NCI-H2029 treated with DMSO at 0.1 percent for 48 hours (cell line): ENCODE measurements at regions not wholly inside any gene's neighbourhood (a gene's known extent, or its start where the extent isn't known, plus 50 kb on each side); places are given as distances from the start of the nearest gene placed in this dataset.

Source experiments
- DNase-seq: peaks from one replicate; lab custom pipeline; 2025; lab: John Stamatoyannopoulos, UW

DNA sequence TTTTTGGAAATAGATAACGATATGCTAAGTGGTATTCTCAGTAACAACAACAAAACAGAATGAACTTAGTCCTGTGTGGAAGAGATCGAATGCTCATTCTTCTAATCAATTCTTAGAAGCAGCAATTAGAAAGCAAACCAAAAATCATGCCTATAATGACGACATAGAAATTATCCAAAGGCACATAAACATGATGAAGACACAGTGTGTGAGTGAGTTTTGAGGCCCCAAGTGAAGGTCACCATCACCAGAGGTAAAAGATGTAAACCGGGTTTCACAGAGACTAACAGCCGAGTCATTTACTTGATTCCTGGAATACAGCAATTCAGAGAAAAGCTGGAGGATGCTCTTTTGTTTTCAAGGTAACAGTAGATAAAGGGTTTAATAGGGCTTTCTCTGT is 509.2 kb downstream of the TDRD15 start:
- no peak for DNase-seq

DNA sequence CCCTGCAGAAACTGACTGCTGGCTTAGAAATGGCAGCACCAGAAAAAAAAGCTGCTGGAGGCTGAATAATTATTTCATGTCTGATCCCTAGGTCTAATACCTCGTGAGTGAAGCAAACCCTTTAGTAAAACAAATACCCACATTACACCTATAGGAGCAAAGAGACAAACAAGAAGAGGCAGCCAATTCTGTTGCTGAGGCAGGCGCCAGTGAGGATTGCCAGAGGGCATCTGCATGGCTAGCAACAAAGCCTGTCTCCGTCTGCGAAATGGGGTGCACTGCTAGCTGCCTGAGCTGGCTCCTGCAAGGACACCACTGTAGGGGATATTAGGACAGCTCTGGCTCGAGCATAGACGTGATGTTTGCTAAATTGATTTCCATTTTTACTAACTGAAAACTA is 509.7 kb downstream of the TDRD15 start:
- no peak for DNase-seq

DNA sequence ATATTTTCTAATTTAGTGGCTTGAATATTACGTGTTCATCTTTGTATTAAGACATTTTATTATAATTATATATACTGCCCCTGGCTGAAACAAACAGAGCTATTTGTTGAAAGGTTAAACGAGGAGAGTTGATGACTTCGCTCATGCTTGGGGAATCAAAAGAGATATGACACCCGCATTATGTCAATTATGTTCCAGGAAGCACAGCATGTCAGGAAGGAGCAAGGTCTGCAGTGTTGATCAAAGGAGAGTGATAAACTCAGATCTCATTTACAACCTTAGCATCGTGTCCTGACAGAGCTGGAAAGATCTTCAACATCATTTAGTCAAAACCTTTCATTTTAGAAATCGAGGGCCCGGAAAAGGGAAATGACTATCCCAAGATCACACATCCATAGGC is 510.1 kb downstream of the TDRD15 start:
- DNase-seq = no peak

DNA sequence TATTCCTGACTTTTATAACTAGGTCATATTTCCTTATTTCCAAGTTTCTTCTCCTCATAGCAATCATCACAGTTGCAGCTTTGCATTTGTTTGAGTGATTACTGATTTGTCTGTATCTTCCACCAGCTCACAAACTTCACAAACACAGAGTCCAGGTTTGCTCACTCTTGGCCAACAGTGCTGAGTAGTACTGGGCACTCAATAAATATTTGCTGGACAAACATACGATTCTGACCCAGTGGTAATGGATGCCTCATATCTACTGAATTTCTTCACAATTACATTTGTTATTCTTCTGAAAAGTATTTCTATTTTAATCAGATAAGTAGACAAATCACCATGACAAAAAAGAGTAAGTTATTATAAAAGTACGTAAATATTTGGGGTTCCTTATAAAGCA is 516.3 kb downstream of the TDRD15 start:
- DNase-seq = no peak

DNA sequence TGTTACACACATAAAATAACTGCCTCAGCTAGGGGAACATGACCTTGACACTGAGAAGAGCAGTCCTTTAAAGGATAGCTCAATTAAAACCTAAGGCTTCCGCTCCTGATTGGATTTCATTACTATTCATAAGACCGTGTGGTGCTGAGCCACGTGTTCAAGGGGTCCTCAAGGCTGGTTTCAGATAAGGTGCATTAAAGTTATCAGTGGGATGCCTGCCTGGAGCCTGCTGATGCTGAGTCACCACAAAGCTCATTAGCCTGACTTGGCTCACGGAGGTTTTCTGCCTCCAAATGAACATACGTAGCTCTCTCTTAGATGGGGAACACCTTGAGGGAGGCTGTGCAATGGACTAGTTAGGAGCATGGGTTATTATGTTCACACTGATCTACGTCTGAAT is 518.9 kb downstream of the TDRD15 start:
- DNase-seq = no peak

DNA sequence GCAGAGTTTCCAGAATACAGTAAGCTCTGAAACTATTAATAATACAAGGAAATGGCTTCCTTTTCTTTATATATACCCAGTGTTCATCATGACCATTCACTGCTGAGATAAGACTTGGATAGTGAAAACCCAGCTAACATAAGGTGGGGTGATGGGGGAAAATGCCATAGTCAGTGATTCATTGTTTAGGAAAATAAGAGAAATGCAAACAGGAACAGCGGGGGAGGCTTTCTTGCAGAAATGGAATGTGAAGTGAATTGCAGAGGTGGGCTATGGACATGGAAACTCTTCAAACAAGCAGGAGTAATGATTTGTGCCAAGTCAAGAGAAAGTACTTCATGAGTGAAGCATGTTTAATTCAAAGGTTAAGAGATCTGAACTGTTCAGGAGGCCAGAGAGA is 519.4 kb downstream of the TDRD15 start:
- DNase-seq = no peak

DNA sequence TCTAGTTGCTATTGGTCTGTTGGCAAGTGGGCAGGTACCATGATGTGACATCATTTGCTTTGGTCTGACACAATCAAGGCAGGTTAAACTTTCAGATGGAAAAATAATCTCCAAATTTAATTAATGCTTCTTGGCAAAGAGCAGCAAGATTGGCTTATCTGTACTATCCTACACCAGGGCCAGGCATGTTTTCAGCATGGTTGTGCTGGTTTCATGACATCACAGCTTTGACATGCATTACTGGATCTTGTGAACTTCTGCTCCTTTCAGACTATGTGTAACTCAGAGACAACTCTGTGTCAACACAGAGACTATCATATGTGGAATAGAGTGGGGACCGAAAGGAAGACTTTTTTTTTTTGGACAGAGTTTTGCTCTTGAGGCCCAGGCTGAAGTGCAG is 520.5 kb downstream of the TDRD15 start:
- no peak for DNase-seq

DNA sequence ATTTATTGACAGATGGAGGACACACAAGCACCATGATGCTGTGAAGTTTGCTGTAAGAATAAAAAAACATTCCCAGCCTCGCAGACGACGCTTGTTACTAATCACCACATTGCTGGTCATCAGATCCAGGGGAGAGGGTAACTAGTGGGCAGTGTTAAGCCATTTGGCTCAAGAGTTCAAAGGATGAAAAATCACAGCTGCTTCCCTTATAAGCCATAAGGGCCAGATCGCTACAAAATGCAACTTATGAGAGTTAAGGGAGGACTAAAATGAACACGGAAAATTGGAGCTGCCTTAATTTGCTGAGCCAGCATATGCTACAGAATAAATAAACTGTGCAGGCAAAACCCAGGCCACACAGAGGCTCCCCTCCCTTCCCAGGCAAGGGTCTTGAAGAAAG is 522.6 kb downstream of the TDRD15 start:
- DNase-seq = no peak

DNA sequence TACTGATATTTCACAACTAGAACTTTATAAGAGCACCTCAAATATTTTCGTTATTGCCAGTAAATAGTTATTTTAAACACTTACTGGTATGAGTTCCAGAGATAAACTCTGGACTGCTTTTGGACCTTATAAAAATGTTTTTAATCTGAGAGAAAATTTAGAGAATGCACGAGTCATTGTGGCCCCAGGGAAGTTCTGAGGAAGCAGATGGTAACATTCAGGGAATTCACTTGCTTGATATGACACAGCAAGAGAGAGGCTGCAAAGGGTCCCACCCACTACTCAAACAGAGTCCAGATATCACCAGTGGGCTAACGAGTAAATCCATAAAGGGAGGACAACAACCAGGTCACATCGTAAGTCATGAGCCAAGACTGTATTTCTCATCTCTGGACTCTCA is 526.8 kb downstream of the TDRD15 start:
- no peak for DNase-seq

DNA sequence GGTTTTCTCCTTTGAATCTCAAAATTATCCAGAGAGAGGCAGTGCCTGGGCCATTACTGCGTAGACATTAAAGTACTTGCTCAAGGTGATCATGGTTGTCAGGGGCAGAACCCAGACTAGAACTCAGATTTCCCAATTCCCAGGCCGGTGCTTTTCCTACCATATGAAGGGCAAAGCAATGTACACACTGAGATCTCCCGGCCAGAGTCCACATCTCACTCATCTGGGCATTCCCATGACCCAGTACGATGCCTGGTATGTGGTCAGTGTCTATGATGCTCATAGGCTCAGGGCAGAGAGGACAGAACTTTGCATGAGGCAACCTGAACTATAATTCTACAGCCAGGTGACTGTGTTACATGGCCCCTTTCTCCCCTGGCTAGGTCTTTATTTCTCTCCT is 531.4 kb downstream of the TDRD15 start:
- DNase-seq = no peak

DNA sequence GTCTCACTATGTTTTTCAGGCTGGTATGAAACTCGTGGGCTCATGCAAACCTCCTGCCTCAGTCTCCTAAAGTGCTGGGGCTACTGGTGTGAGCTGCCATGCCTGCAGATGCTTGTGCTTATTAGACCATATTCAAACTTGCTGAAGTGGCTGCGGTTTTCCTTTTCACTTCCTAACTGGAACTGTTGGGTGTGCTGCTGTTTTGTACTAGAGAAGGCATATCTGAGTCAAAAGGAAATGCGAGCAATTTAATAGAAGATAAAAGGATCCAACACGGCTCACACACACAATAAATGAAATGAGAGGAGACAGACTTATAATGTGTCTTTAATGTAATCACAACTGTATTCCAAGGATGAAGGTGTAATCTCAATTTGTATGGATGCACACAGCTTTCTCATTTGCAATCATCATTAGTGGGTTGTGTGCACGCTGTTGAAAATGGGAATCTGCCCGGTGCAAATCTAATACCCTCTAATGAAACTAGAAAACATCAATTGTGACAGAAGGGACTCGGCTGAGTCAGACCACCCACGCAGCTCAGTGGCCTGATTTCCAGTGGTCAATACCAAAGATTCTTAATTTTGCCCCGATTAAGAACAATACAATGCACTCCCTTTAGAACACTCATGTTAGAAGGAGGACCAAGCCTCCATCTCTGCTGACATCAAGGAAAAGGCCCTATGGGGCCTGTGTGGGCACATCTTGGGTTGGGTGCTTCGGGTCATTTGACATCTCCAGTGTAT is 532.7 kb downstream of the TDRD15 start:
- DNase-seq = no peak

DNA sequence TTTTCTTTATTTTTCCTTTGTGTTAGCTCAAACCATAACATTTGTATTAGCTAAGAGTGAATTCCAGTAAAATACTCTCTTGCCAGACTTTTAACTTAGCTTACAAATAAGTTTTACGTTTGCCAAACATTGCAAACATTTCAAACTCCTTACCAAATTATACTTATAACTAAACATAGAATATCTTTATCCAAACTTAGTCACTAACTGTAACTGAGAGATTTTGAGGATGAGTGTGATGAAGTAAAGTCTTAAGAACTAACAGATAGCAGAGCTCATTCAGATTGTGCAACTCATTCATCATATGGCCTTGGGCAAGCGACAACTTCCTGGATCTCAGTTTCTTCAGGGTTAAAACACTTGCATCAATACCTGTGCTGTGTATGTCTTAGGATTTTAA is 533.7 kb downstream of the TDRD15 start:
- DNase-seq = no peak

DNA sequence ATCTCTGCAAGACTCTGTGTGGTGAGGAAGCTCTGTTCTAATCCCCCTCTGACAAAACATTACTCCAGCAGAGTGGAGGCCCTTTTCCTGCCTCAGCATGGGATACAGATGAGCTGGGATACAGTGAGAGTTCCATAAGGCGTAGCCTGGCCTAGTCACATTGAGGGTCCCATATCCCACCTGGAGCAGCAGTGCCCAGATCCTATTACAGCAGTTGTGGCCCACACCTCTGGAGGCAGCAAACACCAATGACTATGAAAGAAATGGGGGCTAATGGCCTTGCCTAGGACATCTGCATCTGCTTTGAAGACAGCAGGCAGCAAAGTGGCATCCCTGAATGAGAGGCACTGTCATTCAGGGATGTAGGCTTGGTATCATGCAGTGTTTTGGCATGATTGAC is 534.5 kb downstream of the TDRD15 start:
- DNase-seq = no peak

DNA sequence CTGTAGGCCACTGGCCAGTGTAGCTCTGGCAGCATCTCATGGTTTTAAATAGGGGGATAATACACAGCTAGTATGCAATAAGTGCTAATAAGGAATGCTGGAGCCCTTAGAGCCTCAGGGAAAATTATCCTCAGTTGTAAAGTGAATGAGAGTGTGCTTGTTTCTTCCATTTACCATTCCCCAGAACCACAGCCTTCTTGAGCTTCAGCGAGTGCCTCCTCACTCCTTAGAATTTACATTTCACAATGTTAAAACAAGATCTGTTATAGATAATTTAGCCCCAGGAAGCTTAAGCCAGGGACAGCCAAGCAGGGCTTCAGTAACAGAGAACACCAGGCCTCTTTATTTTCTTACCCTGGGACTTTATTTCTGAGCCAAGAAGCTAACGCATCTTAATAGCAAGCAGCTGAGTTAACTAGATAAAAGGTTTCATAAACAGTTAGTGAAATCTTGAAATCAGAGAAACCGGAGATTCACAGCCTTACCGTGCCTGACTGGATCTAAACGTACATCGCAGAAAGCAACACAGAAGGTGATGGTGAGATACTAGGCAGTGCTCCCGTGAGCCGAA is 535.2 kb downstream of the TDRD15 start:
- no peak for DNase-seq

DNA sequence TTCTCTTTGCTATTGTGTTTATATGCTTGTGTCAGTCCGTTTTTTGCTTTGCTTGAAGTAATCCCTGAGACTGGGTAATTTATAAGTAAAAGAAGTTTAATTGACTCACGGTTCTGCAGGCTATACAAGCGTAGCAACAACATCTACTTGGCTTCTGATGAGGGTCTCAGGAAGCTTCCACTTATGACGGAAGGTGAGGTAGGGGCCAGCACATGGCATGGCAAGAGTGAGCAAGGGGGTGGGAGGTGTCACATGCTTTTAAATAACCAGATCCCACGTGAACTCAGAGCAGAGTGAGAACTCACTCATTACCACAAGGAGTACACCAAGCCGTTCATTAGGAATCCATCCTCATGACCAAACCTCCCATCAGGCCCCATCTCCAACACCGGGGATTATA is 540.3 kb downstream of the TDRD15 start:
- DNase-seq = no peak

DNA sequence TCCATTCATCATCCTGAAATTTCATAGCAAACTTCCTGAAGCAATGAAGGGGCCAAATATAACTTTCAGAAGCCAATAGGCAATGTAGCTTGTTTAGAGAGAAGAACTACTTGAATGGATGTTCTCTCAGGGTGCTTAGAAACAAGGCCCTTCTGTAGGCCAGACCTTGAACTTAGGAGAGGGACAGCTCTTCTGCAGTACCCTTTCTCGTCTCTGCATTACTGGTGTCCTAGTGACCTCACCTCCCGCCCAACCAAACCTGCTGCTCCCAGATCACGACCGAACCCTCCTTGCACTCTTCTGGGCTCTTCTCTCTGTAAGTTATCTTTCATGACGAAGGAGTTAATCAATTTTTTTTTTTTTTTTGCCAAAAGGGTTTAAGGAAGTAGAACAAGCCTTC is 543.9 kb downstream of the TDRD15 start:
- no peak for DNase-seq

DNA sequence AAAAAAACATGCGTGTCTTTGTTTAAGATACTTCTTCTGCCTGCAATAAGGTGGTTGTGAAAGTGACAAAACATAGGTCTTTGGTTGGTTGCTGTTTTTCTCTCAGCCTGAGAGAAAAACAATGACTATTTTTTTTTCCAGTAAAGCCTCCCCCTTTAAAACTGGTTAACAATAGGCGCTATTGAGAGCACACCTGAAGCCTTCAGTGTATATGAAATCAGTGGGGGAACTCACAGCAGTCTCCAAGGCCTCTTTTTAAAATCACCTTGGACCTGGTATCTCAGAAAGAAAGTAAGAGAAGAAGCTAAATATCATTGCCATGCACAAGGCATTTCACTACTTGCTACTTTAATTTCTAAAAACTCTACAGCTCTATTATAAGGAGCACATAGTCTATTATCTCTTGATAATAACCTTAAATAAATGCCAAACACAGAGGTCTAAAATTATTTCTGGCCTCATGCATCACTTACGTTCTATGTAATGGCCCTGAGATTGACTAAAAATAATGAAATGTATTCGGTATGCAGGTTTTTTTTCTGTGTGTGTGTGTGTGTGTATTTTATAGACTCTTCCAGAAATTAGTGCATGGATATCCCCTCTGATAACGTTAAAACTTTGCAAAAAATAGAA is 544.4 kb downstream of the TDRD15 start:
- DNase-seq = no peak

DNA sequence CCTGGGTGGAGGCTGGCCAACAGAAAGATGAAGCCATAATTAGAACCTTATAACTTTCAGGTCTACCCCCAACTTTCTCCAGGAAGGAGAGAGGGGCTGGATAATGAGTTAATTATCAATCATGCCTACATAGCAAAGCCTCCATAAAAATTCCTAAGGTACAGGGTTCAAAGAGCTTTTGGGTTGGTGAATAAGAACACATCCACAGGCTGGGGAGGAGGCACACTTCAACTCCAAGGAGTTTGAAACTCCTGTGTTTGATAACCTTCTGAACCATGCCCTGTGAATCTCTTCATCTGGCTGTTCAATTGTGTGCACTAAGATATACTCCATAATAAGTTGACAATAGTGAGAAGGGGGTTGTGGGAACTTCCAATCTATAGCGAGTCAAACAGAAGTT is 552.3 kb downstream of the TDRD15 start:
- no peak for DNase-seq

DNA sequence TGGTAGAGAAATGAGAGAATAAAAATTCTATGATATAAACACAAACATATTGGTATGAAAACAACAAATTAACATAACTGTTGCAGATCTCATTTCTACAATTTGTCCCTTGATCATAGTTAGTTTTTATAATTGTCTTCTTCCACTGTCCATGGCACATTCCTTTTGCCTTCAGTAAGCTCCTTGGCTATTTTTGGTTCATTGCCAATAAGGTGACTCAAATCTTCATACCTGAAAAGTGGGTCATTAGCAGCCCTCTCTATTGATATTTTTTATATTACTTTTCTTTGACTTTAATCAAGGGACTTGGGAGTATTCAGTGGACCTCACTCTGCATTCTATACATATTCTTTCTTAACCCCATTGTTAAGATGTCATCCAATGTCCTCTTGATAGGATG is 552.9 kb downstream of the TDRD15 start:
- DNase-seq = no peak

DNA sequence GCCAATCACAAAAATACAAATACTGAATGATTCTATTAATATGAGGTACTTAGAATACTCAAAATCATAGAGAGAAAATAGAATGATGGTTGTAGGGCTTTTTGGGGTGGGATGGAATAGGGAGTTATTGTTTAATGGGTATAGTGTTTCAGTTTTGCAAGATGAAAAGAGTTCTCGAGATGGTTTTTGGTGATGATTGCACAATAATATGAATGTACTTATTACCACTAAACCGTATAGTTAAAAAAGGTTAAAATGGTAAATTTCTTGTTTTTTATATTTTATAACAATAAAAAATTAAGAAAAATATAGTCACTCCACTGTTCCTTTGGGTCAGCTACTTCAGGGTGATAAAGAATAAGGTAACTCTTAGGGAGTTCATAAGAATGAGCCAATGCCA is 560.1 kb downstream of the TDRD15 start:
- no peak for DNase-seq

DNA sequence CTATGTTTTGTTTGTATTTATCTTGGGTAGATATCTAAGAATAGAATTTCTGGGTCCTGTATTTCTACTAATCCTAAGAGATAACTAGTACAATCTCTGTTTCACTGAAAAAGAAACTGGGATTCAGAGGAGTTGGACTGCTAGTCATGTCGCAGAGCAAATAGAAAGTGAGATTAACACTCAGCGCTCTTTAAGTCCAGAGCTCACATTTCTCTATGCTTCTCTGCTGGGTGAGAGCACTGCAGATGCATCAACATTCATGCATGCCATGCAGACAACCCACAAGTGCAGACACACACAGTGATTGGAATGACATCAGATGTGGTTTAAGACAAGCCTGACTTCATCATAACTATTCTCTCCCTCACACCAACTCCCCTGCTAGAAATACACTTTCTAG is 563.8 kb downstream of the TDRD15 start:
- DNase-seq = no peak

DNA sequence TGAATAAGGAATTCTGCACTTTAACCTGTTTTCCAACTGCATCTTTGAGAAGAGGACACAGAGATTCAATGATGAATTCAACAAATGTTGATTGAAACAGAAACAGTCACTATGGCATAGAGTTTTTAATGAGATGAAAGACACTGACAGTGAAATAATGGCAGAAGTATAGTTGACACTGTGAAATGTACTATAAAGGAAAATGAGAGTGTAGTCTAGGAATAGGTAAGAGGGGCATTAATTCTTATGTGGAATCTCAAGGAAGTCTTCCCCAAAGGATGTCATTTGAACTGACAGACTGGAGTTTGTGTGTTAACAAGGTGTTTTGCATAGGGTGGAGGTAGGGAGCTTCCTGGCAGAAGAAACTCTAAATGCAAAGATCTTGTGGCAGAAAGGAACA is 566.2 kb downstream of the TDRD15 start:
- DNase-seq = no peak

DNA sequence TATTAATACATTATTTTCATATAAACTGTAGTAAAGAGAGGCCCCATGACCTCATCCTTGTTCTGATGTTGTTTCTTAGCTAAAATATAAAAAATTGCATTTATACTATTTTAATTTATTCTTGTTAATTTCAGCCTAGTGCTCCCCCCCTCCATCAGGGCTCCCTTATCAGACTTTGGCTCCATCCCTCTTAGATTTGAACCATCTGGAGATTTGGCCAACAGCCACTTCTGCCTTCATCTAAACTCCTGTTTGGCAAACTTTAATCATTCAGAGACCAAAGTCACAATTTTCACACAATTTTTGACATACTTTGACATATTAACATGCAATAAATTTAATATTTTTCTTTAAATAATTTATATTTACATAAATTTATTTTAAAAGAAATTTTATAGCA is 569.3 kb downstream of the TDRD15 start:
- DNase-seq = no peak
